ENCODE measurements at regions not wholly inside any gene's neighbourhood (a gene's known extent, or its start where the extent isn't known, plus 50 kb on each side); places are given as distances from the start of the nearest gene placed in this dataset.

GRCh38 chr3:72336114-72336651 lies 512.1 kb downstream of the SHQ1 start:
- CTCF ChIA-PET: no interaction called here
- H3K4me3 Mint-ChIP-seq: no peak overlapping the region
- POLR2A ChIA-PET: no interaction called here
- TF ChIP-seq, protein P1, sequence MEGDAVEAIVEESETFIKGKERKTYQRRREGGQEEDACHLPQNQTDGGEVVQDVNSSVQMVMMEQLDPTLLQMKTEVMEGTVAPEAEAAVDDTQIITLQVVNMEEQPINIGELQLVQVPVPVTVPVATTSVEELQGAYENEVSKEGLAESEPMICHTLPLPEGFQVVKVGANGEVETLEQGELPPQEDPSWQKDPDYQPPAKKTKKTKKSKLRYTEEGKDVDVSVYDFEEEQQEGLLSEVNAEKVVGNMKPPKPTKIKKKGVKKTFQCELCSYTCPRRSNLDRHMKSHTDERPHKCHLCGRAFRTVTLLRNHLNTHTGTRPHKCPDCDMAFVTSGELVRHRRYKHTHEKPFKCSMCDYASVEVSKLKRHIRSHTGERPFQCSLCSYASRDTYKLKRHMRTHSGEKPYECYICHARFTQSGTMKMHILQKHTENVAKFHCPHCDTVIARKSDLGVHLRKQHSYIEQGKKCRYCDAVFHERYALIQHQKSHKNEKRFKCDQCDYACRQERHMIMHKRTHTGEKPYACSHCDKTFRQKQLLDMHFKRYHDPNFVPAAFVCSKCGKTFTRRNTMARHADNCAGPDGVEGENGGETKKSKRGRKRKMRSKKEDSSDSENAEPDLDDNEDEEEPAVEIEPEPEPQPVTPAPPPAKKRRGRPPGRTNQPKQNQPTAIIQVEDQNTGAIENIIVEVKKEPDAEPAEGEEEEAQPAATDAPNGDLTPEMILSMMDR (IDR thresholded peaks at IDR 0.05): no peak
- ATAC-seq (ENCODE audit: low read depth): no peak
- H3K27me3 Mint-ChIP-seq: peaks cover 5% of the 10 kb centered on the region
- H3K27ac Mint-ChIP-seq: no peak overlapping the region
- H3K4me1 Mint-ChIP-seq: peaks cover 1% of the 10 kb centered on the region
- H3K9me3 Mint-ChIP-seq: no peaks in the 10 kb centered on the region
- no peak for DNase-seq
- intact Hi-C loops (cut with micrococcal nuclease): no loop called here
- no peaks in the 10 kb centered on the region for H3K36me3 Mint-ChIP-seq (ENCODE audit: low read depth)

DNA sequence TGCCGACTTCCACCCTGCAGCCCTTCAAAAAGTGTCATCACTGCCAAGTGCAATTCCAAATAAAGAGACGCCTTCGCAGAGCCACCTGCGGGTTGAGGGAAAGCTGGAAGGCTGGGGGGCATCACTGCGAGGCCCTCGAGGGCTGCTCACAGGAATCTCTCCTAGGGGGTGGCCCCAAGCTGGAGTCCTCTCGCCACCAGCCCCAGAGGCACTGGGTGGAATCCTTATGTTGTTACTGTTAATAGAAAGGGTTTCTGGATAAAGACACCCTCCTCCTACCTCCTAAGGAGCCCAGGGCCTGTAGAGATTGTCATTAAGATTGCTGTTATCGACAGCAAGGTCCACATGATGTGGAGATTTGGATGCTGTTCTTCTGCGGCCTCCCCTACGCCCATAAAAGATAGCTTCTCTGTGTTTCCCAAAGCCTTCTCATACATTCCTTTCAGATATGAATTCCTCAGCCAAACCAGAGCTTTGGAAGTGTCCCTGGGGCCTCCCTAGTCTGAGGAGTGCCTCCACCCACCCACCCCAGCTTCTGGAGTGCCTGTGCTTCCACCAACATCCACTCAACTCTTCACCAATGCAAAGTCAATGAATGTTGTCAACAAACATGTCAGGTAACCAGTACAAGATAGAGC lies 512.7 kb downstream of the SHQ1 start:
- Mint-ChIP-seq H3K27me3 (peaks cover 10% of the 10 kb centered on the region), H3K9me3 (no peaks in the 10 kb centered on the region), H3K4me3 (no peak overlapping the region), H3K27ac (no peak overlapping the region), H3K36me3 (ENCODE audit: low read depth) (no peaks in the 10 kb centered on the region), H3K4me1 (peaks cover 1% of the 10 kb centered on the region)
- TF ChIP-seq, protein P1 (IDR thresholded peaks at IDR 0.05): no peak
- ChIA-PET CTCF (no interaction called here), POLR2A (no interaction called here)
- intact Hi-C loops (cut with micrococcal nuclease): no loop called here
- ATAC-seq (ENCODE audit: low read depth) (no peak), DNase-seq (no peak)

DNA sequence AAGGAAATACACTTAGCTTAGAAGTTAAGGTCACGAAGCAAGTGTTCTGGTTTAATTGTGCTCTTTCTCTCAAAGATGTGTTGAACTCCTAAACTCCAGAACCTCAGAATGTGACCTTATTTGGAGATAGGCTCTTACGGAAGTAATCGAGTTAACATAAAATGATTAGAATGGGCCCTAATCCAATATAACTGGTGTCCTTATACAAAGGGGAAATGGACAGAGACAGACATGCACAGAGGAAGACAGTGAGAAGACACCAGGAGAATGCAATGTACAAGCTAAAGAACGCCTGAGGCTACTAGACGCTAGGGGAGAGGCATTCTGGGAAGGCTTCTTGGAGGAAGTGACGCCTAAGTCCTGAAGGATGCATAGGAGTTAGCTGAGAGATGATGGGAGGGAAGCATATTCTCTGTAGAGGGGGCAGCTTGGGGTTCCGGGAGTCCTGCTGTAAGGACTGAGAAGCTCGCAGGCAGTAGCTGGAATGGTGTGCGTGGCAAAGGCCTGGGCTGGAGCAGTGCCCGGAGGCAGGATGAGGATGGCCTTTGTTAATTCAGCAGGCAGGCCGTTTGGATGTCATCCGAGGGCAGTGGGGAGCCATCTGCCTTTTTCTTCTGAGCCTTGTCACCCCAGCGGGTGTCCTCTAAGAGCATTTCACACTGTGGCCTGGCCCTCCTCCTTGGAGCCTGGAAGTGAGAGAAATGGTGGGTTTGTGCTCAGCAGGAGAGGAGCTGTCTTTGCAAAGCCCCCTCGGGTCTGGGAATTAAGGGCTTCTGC lies 513.4 kb downstream of the SHQ1 start:
- Mint-ChIP-seq H3K9me3 (no peaks in the 10 kb centered on the region), H3K4me3 (no peak overlapping the region), H3K4me1 (peaks cover 1% of the 10 kb centered on the region), H3K36me3 (ENCODE audit: low read depth) (no peaks in the 10 kb centered on the region), H3K27ac (no peak overlapping the region), H3K27me3 (peaks cover 11% of the 10 kb centered on the region)
- POLR2A ChIA-PET: no interaction called here
- intact Hi-C loops (cut with micrococcal nuclease): no loop called here
- CTCF ChIA-PET: no interaction called here
- no peak for ATAC-seq (ENCODE audit: low read depth)
- TF ChIP-seq, protein P1 (IDR thresholded peaks at IDR 0.05): no peak
- DNase-seq: no peak

DNA sequence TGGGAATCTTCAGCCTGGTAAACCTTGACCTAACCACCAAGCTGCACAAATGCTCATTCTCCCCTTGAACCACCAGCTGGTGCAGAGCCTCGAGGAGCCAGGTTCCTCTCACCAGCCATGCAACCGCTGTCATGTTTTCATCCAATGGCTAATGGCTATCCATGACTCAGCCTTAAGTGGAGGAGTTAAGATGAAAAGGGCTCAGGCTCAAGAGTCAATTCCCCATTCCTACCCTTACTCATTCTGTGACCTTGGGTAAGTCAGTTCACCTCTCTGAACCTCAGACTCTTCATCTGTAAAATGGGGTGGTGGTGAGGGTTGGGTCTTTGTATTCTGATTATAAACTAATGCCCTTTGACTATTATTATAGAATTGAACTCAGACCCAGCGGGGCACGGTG lies 515.6 kb downstream of the SHQ1 start:
- CTCF ChIA-PET: no interaction called here
- no peak for ATAC-seq (ENCODE audit: low read depth)
- intact Hi-C loops (cut with micrococcal nuclease): no loop called here
- H3K27ac Mint-ChIP-seq: no peak overlapping the region
- POLR2A ChIA-PET: no interaction called here
- peaks cover 3% of the 10 kb centered on the region for H3K4me1 Mint-ChIP-seq
- peaks cover 21% of the 10 kb centered on the region for H3K27me3 Mint-ChIP-seq
- H3K9me3 Mint-ChIP-seq: no peaks in the 10 kb centered on the region
- TF ChIP-seq, protein P1 (IDR thresholded peaks at IDR 0.05): no peak
- H3K36me3 Mint-ChIP-seq (ENCODE audit: low read depth): no peaks in the 10 kb centered on the region
- H3K4me3 Mint-ChIP-seq: no peak overlapping the region
- DNase-seq: no peak

DNA sequence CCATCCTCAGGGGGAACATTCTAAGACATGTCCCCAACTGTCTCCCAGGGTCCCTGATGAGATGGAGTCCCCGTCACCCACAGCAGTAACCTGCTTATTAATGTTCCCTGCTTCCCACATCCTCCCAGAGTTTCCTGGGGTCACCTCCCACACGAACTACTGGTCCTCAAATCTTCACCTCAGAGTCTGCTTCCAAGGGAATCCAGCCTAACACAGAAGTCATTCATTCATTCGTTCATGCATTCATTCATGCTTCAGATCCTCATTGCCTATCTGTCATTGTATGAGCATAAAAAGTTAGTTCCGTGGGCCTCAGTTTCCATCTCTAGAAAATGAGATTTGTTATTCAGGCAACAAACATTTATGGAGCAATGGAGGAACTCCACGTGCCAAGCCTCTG lies 516.2 kb downstream of the SHQ1 start:
- Mint-ChIP-seq H3K9me3 (peaks cover 2% of the 10 kb centered on the region), H3K27ac (no peak overlapping the region), H3K36me3 (ENCODE audit: low read depth) (no peaks in the 10 kb centered on the region), H3K4me3 (no peak overlapping the region), H3K4me1 (peaks cover 3% of the 10 kb centered on the region), H3K27me3 (peaks cover 22% of the 10 kb centered on the region)
- intact Hi-C loops (cut with micrococcal nuclease): no loop called here
- DNase-seq (no peak), ATAC-seq (ENCODE audit: low read depth) (no peak)
- CTCF ChIA-PET: no interaction called here
- POLR2A ChIA-PET: no interaction called here
- TF ChIP-seq, protein P1 (IDR thresholded peaks at IDR 0.05): no peak
